GM03348 (cell line): ENCODE measurements at regions not wholly inside any gene's neighbourhood (a gene's known extent, or its start where the extent isn't known, plus 50 kb on each side); places are given as distances from the start of the nearest gene placed in this dataset.

Experiments
- DNase-seq: peaks from one replicate; pipeline ENCODE4 v3.0.0; 2012; ENCODE audit warnings: low spot score

DNA sequence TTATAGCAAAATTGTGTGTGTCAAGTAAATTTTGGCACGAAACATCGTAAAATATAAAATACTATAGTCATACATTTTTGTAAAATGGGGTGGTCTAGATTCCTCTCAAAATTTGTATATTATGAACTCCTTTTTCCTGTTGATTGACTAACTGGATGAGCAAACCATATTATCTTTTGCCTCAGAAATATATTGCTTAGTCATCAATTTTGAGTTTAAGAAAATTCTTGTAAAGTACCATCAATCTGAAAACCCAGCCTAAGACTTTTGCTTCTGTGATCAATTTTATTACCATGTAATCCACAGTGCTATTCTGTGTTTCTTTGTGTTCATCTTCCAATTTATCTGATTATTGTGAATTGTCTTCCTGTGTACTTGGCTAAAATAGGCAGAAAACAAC lies 98.0 kb upstream of the PCDH18 start:
- DNase-seq, result no peak

DNA sequence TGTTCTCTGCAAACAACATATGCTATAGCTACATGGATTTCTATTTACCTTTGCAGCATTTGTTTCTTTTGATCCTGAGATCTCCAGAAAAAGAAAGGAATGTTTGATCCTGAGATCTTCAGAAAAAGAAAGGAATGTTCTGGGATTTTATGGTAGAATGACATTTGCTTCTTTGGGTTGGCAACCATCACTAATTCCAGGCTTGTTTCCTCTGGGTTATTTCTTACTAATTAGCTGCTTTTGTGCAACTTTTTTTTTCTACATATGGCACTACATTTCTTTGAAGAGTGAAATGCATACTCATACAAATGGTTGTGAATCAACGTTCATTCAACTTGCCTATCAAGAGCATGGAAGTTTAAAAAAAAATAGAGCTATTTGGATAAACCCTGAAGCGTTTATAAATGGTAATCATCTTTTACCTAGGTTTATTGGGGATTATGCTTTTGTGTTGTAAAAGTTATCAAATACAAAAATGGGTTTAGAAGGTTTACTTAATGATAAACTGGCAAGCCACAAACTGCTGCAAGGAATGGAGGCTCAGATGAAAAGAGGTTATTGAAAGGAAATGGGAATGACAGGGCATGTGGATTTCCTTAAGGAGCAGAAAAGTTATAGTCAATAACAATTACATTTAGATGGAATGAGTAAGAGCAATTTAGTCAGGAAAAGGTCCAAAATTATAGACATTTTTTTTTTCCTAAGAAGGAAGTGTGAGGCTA lies 95.6 kb upstream of the PCDH18 start:
- DNase-seq, result no peak

DNA sequence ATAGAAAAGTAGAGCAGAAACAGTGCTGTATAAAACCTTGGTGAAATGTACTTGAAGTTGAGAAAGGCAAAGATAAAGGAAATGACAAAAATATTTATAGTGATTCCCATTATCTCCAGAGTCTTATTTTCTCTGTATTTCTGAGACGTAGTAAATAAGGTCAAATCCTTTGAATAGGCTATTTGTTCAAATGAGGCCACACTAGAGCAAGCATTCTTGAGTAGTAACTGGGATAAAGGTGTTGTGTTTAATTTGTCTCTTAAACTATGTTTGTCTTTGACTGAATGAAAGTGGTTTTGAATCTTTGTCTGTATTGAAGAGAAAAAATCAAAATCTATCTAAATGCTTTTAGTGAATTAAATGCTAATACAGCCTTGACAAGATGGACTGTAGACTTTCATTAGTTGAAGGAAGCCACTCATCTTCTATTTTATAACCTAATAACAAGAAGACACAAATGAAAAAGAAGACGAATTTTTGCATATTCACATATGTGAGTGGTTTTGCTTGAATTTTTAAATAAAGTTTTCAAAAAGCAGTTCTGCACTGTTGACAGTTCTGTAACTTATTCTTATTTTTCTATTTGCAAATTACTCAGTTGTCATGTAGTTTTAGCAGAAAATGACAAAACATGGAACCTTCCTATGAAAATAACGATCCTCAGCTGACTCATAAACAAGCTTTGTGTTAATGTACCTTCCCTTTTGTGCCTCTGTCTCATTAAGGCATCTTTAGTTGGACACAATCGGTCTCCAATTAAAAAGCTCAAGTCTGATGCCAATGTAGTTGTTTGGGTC lies 94.8 kb upstream of the PCDH18 start:
- DNase-seq, result no peak

DNA sequence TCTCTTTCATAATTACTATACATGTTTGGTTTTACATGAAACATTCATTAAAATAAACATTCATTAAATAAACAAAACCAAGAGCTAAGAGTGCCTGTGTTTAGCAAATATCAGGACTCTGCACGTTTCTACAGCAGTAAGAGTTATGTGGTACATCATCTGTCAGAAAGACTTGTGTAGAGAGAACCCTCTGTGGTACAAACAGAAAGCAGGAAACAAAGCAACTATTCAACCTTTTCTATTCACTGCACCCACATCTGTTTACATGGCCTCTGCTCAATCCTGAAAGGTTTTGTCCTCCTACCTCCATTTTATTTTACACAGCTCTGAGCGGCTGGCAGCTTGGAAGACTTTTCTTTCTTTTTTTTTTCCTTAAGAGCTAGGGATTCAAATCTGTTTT lies 90.7 kb upstream of the PCDH18 start:
- no peak for DNase-seq

DNA sequence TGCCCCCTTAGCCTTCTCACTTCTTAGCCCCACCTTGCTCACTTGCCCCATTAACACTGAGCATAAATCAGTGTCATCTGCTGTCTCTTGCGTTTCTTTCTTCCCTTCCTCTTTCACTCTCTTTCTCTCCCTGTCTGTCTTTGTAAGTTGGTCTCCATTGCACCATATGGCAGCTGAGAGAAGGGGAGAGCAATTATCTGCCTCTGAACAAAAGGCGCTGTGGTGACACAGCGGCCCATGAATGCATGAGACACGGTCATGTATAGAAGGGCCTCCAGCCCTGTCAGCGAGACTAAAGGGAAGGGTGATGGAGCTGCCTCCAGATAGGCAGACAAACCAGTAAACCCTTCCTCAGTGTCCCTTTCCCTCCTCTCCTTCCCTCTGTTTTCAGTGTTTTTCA lies 88.8 kb upstream of the PCDH18 start:
- no peak for DNase-seq

DNA sequence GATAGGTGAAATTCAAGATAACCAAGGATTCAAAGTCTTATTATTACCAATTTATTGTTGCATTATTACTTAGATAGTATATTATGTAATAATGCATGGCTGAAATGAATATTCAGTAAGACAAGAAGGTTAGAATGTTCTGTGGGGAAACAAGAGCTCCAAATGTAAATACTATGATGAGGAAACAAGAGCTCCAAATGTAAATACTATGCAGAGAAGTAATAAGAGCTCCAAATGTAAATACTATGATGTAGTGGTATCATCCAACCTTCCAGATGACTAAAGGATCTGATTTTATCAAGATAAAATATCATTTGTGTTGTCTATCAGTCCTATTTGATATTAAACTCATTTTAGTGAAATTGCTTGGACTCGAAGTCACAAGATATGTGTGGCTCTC lies 82.2 kb upstream of the PCDH18 start:
- DNase-seq, result no peak

DNA sequence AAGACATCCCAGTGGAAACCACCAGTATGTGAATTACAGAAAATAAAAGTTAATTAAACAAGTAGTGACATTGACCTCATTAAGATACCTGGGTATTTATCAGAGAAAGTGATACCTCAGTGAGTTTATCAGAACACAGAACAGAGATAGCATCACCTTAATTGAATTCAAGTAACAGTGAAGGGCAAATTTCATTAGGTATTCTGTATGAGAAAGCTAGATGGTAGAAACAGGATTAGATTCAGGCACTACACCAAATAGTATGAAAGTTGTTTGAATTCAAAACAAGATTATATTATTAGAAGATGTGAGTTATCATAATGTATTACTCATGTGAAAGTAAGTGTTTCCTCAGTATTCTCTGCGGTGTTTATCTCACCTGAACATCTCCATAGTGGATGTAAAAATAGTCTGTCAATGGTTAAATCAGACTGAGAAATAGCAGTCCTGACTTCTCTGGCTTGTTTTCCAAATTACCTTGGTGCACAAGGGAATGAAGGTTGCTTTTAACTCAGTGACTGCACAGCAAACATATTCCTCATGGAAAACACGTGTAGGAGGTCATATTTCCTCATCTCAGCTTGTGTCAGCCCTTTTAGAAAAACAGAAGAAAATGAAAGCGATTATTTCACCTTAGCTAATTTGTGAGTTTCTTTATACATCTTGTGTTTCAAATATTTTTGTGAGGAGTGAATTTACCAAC lies 79.9 kb upstream of the PCDH18 start:
- DNase-seq, result peak; percentile 10

DNA sequence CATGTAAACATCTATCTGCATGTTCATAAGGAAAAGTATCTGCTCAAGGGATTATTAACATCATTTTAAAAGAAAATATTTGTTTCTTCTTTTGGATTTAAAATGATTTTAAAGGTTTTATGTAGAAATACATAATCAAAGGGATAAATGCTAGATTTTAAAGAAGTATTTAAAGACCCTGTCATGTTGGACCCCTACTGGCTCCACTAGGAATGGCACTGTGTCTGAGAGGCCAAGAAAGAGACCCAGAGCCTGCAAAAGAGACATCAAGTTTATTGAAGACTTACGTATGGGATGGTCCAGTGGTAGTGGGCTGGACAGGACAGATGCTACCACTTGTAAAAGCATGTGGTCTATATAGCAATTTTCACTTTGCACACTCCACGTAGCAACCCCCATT lies 78.7 kb upstream of the PCDH18 start:
- peak; percentile 8 for DNase-seq

DNA sequence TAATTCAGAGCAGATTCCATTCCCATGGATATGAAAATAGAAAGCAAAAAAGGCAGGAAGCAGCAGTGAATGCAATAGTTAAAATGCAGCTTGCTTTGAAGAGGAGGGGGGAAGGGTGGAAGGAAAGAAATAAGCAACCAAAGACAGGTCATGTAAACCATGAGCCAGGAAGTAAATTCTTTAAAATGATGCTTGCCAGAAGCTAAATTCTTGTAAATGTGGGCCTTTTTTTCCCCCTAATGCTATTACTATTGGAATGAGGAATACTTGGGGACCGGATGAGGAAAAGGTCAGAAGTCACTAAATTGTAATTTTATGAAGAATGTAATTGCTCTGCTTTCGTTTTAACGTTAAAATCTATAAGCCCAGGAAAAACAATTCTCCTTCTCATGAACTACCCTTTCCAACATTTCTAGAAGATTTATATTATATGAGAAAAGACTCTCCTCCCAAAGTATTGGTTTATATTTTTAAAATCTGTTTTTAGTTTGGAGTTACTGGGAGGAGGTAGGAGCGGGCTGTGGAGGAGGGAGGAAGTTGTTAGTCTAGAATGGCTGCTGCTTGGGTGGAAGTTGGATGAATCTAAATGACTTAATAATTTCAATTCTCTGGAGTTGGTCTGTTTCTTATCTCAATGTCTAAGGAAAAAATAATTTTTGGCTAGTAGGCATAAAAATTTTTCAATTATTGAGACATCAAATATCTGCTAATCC lies 77.6 kb upstream of the PCDH18 start:
- DNase-seq, result peak; percentile 64

DNA sequence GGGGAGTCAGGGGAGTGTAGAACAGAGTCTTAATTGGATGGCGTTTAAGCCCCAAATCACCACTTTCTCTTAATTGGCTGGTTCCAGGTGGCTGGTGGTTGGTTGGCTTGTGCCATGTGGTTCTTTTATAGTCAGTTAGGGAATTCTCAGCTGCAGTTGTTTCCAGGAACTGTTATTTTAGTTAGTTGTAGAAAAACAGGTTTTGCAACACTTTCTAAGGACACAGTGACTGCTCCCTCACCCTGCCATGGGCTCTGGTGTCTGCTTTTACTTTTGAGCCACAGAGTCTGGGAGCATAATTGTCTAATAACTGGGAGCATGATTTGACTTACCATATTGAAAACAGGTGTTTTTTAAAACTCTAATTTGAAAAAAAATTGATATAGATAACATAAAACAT lies 75.8 kb upstream of the PCDH18 start:
- peak; percentile 8 for DNase-seq

DNA sequence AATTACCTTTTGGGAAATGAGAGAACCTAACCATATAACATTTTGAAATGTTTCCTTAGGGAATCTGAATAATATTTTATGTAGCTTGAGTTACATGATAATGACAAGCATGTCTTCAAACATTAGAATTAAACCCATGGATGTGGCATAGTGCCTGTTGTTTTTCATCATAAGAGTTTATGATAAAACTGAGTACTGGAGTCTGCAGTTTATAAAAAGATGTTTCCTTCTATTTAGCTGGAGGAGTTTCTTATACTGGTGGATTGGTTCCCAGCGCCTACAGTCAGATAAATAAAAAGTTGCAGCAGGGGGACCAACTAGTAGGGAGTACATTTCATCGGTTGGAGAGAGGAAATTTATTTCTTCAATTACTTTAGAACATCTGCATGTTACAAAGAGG lies 70.1 kb upstream of the PCDH18 start:
- DNase-seq, result no peak

DNA sequence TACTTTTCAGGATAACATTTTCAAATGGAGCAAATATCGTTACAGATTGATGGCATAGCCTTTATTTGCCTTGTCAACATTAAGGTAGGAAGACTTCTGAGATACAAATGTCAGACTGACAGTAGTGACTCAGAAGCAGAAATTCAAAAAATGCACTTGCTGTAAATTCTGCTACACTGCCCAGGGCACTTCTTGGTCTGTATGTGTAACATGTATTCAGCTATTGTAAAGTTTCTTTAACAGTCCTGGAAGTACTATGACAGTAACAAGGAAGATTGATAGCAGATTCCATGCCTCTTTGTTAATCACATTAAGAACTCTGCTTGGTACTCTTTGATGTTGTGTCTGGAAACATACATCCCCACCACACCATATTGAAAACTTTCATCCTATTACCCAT lies 69.6 kb upstream of the PCDH18 start:
- peak; percentile 8 for DNase-seq

DNA sequence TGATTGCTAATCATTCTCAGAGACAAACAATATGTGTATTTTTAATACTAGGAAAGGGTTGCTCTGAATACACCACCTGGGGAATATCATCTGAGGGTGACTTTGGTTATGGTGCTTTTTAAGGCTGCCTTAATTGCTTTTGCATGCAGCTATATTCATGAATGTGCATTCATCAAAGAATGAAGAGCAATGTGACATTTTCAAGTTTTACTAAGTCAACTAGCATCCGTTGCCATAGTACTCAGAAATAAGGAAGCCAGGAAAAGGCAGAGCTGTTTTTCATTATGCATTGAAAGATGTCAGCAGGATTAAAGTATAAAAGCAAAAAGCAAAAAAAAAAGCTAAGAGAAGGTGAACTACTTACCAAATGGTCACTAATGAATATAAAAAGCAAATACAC lies 67.4 kb upstream of the PCDH18 start:
- DNase-seq, result no peak

DNA sequence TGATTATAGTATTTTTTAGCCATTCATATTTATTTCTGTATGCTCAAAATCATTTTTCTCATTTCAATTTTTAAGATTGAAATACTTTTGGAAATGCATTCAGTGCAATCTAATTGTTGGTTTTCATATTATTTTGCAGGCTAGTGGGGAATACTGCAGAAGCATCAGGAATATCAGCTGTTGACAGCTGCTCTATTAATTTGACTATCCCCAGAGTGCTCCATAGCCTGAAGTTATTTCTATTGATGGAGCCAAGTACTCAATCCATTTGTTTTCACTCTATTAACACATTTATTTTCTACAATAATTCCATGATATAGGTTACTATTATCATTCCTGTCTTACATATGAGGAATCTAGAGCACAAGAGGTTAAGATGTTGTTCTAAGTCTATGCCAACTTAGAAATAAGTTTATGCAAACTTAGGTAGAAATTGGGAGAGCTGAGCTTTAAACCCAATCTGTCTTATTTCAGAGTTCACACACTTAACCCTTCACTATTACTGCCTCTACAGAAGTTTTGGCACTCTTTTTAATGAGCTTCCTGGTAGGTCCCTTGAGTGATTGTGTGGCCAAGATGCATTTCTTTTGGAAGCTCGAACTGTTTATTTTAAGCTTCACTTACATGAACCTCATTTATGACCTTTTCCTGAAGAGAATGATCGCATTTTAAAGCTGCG lies 65.6 kb upstream of the PCDH18 start:
- no peak for DNase-seq

DNA sequence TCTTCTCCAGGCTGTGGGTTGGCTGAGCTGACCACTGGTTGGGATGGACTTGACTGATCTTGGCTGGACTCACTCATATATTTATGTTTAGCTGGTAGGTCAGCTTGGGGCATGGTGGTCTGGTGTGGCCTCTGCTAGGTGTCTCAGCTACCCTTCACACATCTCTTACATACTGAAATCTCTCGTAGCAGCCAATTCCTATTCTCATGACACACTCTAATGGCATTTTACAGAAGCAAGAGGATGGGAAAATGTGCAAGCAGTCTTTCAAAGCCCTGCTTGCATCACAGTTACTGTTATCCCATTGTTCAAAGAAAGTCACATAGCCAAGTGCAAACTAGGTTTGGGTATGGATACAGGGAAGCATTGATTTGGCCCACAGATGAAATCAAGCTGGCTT lies 55.5 kb upstream of the PCDH18 start:
- no peak for DNase-seq

DNA sequence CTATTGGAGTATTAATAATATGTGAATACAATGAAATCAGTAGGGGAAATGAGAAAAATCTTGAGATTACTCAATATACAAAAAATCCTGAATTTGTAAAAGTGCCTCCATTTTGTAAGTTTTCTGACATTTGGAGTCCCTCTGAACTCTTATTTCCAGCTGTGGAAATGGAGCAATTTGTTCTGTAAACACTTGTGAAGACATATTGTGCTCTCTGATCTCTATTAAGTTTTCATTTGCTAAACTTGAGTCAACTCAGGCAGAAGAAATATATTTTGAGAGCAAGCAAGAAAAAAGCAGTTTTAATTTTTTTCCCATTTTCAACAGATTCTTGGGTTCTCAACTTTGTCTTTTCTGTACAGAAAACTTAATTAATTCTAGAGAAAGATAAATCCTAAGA lies 51.4 kb upstream of the PCDH18 start:
- no peak for DNase-seq
